Gastrocnemius medialis (tissue), 4 donors: ENCODE measurements at regions not wholly inside any gene's neighbourhood (a gene's known extent, or its start where the extent isn't known, plus 50 kb on each side); places are given as distances from the start of the nearest gene placed in this dataset.

Experiments
- ATAC-seq, 2 donors: fragments of 150-250 bp; one replicate each; pipeline ENCODE4 v1.9.1; 2016
- DNase-seq, 2 donors: peaks; one replicate each; pipeline ENCODE4 v3.0.0-alpha.2; 2019
- H3K27ac ChIP-seq, 4 donors: fragments of 200-600 bp; sonication (generic); 1 replicate in 1 of 4; 2 replicates in 3 of 4; pipeline ENCODE4 v1.5.1; 2016 to 2018; ENCODE audit warnings: mild to moderate bottlenecking in 2 of 4, moderate library complexity in 1 of 4
- H3K27me3 ChIP-seq, 3 donors: fragments of 200-600 bp; sonication (generic) in 2 of 3; 1 replicate in 1 of 3; 2 replicates in 2 of 3; pipeline versions ENCODE4 v1.5.1 to v1.6.0; 2016 to 2019; ENCODE audit warnings: mild to moderate bottlenecking in 1 of 3, moderate library complexity in 1 of 3
- H3K36me3 ChIP-seq, 2 donors: fragments of 200-600 bp; sonication (generic) in 1 of 2; one replicate each; pipeline ENCODE4 v1.5.1; 2017 to 2018
- H3K4me1 ChIP-seq, 2 donors: fragments of 200-600 bp; sonication (generic) in 1 of 2; one replicate each; pipeline ENCODE4 v1.5.1; 2016 to 2017; ENCODE audit warnings: mild to moderate bottlenecking in 2 of 2
- H3K4me3 ChIP-seq, 4 donors: fragments of 200-600 bp; sonication (generic) in 3 of 4; 1 replicate in 1 of 4; 2 replicates in 3 of 4; pipeline ENCODE4 v1.5.1; 2016 to 2019; ENCODE audit warnings: mild to moderate bottlenecking in 2 of 4
- H3K9me3 ChIP-seq, 3 donors: fragments of 200-600 bp; sonication (generic) in 2 of 3; 1 replicate in 1 of 3; 2 replicates in 2 of 3; pipeline ENCODE4 v1.5.1; 2016 to 2019
- POLR2A ChIP-seq, 2 donors: fragments of 450-650 bp; IDR thresholded peaks; one replicate each; pipeline ENCODE4 v1.6.1; 2017; ENCODE audit warnings: antibody characterized with exemption in 2 of 2, mild to moderate bottlenecking in 2 of 2, moderate library complexity in 2 of 2
- in situ Hi-C, 4 donors: fragments of 200-750 bp; cut with MboI; loops; one replicate each; pipeline versions ENCODE4 v1.15.0 to v1.8.0; 2017; ENCODE audit warnings: low sequenced_read_pairs in 4 of 4
- intact Hi-C: fragments of 100-400 bp; cut with DNase I; formaldehyde crosslinking; loops from one replicate; pipeline ENCODE4 v1.15.1; 2023; ENCODE audit warnings: low total_unique reads
- TF ChIP-seq, protein P1 (sequence below), 5 experiments: fragments of 450-650 bp in 3 of 5; fragments of 200-600 bp in 2 of 5; sonication (generic) in 2 of 5; IDR thresholded peaks in 4 of 5; conservative IDR thresholded peaks in 1 of 5; 1 replicate in 4 of 5; 2 replicates in 1 of 5; pipeline ENCODE4 v1.5.1; 2016 to 2019; ENCODE audit warnings: antibody characterized with exemption in 5 of 5, mild to moderate bottlenecking in 3 of 5, moderate library complexity in 3 of 5

DNA sequence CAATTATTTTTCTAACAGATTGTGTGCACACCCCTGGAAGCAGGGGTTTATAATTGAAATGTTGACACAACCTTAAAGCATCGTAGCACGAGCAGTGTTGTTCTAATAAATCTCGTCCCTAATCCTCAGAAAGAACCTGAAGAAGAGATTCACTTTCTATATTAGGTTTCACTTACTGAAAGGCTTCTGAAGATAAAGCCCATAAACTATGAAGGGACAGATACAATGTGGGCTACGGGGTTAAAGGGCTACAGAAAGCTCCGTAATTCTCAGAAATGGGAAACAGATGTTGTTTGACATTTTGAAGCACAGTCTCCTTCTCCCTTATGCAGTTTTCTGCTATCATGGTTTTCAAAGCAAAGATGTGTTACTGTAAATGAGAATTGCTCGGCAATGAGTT is 479.6 kb downstream of the GATA3 start:
- no peak for DNase-seq
- Histone ChIP-seq H3K4me1 (no peaks in the 10 kb centered on the region), H3K9me3 (no peaks in the 10 kb centered on the region), H3K36me3 (no peaks in the 10 kb centered on the region), H3K4me3 (no peak overlapping the region), H3K27ac (no peak overlapping the region), H3K27me3 (no peaks in the 10 kb centered on the region)
- intact Hi-C loops = no loop called here
- in situ Hi-C loops = no loop called here
- TF ChIP-seq, protein P1, sequence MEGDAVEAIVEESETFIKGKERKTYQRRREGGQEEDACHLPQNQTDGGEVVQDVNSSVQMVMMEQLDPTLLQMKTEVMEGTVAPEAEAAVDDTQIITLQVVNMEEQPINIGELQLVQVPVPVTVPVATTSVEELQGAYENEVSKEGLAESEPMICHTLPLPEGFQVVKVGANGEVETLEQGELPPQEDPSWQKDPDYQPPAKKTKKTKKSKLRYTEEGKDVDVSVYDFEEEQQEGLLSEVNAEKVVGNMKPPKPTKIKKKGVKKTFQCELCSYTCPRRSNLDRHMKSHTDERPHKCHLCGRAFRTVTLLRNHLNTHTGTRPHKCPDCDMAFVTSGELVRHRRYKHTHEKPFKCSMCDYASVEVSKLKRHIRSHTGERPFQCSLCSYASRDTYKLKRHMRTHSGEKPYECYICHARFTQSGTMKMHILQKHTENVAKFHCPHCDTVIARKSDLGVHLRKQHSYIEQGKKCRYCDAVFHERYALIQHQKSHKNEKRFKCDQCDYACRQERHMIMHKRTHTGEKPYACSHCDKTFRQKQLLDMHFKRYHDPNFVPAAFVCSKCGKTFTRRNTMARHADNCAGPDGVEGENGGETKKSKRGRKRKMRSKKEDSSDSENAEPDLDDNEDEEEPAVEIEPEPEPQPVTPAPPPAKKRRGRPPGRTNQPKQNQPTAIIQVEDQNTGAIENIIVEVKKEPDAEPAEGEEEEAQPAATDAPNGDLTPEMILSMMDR (IDR thresholded peaks at IDR 0.05 in 4 of 5, conservative IDR thresholded peaks at IDR 0.05 in 1 of 5) = no peak
- TF ChIP-seq POLR2A (IDR thresholded peaks at IDR 0.05) = no peak
- ATAC-seq = no peak

- in situ Hi-C loops (no loop called here), intact Hi-C loops (no loop called here)
- no peak overlapping the region for H3K27ac ChIP-seq
- TF ChIP-seq, protein P1 (IDR thresholded peaks at IDR 0.05 in 4 of 5, conservative IDR thresholded peaks at IDR 0.05 in 1 of 5) = no peak
- no peak for TF ChIP-seq POLR2A (IDR thresholded peaks at IDR 0.05)
- no peaks in the 10 kb centered on the region for H3K27me3 ChIP-seq
- H3K4me1 ChIP-seq = no peaks in the 10 kb centered on the region
- ATAC-seq = no peak
- no peak for DNase-seq
- H3K4me3 ChIP-seq = no peak overlapping the region
- no peaks in the 10 kb centered on the region for H3K9me3 ChIP-seq
- no peaks in the 10 kb centered on the region for H3K36me3 ChIP-seq
Measured at GRCh38 chr10:8534891-8535290, 480.4 kb downstream of the GATA3 start.

- DNase-seq (no peak), ATAC-seq (no peak)
- TF ChIP-seq POLR2A (IDR thresholded peaks at IDR 0.05) = no peak
- TF ChIP-seq, protein P1 (IDR thresholded peaks at IDR 0.05 in 4 of 5, conservative IDR thresholded peaks at IDR 0.05 in 1 of 5) = no peak
- Histone ChIP-seq H3K27ac (no peak overlapping the region), H3K4me1 (no peaks in the 10 kb centered on the region), H3K36me3 (no peaks in the 10 kb centered on the region), H3K9me3 (no peaks in the 10 kb centered on the region), H3K4me3 (no peak overlapping the region), H3K27me3 (no peaks in the 10 kb centered on the region)
- intact Hi-C loops = no loop called here
- in situ Hi-C loops = no loop called here
Measured at GRCh38 chr10:8539056-8539455, 484.6 kb downstream of the GATA3 start.

DNA sequence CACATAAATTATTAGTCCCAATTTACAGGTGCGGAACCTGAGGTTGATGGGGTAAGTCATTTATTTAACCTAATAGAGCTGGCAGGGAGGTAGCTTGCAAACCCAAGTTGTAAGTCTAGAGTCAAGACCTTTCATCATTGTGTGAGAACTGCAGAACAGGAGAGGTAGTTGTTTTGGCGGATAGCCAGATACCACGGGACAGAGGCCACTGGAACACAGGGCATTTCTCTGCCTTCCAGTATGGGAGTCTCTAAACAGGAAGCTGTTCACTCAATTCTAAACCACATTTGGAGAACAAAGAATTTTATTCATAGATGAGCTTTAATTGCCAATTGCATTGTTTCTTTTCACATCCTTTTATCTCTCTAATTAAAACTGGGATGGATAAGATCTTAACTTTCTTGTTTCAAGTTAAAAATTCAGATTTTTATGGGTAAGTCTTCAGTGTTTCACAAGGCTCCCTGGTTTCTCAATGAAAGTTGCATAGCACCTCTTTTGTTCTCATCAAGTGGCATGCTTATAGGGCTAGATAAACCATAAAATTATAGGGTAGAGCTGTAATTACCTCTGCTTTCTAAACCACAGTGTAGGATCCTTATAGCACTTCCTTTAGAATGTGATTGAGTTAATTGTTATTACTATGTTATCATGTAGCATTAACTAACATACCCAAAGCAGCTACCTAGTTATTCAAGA is 489.0 kb downstream of the GATA3 start:
- no peaks in the 10 kb centered on the region for H3K27me3 ChIP-seq
- no peak overlapping the region for H3K27ac ChIP-seq
- TF ChIP-seq, protein P1 (IDR thresholded peaks at IDR 0.05 in 4 of 5, conservative IDR thresholded peaks at IDR 0.05 in 1 of 5) = no peak
- TF ChIP-seq POLR2A (IDR thresholded peaks at IDR 0.05) = no peak
- no peaks in the 10 kb centered on the region for H3K4me1 ChIP-seq
- in situ Hi-C loops (no loop called here), intact Hi-C loops (no loop called here)
- H3K4me3 ChIP-seq = no peak overlapping the region
- H3K36me3 ChIP-seq = no peaks in the 10 kb centered on the region
- DNase-seq = no peak
- H3K9me3 ChIP-seq = no peaks in the 10 kb centered on the region
- no peak for ATAC-seq

DNA sequence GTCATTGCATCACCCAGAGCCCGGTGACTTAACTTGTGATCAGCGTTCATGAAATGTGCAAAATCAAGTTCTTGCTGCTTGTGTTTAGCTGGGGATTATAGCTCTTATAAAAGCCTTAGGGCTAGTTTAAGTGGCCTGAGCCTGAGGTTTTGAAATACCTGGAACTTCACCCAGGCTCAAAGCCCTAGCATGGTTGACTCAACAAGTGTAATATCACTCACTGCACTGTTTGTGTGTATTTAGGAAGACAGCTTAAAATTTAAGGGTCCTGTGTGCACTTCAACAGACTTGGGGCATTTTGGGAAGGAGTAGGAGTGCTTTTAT is 489.5 kb downstream of the GATA3 start:
- in situ Hi-C loops = no loop called here
- H3K4me1 ChIP-seq = no peaks in the 10 kb centered on the region
- H3K27me3 ChIP-seq = no peaks in the 10 kb centered on the region
- no peaks in the 10 kb centered on the region for H3K36me3 ChIP-seq
- ATAC-seq (no peak), DNase-seq (no peak)
- H3K9me3 ChIP-seq = no peaks in the 10 kb centered on the region
- TF ChIP-seq POLR2A (IDR thresholded peaks at IDR 0.05) = no peak
- TF ChIP-seq, protein P1 (IDR thresholded peaks at IDR 0.05 in 4 of 5, conservative IDR thresholded peaks at IDR 0.05 in 1 of 5) = no peak
- H3K27ac ChIP-seq = no peak overlapping the region
- intact Hi-C loops = no loop called here
- no peak overlapping the region for H3K4me3 ChIP-seq
